GM19035 (cell line): ENCODE measurements at regions not wholly inside any gene's neighbourhood (a gene's known extent, or its start where the extent isn't known, plus 50 kb on each side); places are given as distances from the start of the nearest gene placed in this dataset.

Source experiments
- ATAC-seq: cut with Tn5 transposase; IDR thresholded peaks from one replicate; pipeline ENCODE4 v1.9.1; 2021; ENCODE audit not compliant: unreplicated experiment

- no peak for ATAC-seq
Measured at GRCh38 chr13:83229574-83230305, 652.5 kb downstream of the SLITRK1 start.

- ATAC-seq = no peak
Measured at GRCh38 chr13:83223546-83223945, 658.7 kb downstream of the SLITRK1 start.

GRCh38 chr13:83221813-83222241, 660.4 kb downstream of the SLITRK1 start:
- ATAC-seq = no peak

- no peak for ATAC-seq
Measured at GRCh38 chr13:83221256-83221655, 661.0 kb downstream of the SLITRK1 start.

GRCh38 chr13:83220241-83220640, 662.0 kb downstream of the SLITRK1 start:
- no peak for ATAC-seq

- ATAC-seq = no peak
Measured at GRCh38 chr13:83219832-83220231, 662.4 kb downstream of the SLITRK1 start.

GRCh38 chr13:83216479-83217245, 665.6 kb downstream of the SLITRK1 start:
- ATAC-seq = no peak

GRCh38 chr13:83215627-83216026, 666.6 kb downstream of the SLITRK1 start:
- ATAC-seq = no peak

GRCh38 chr13:83214452-83214851, 667.8 kb downstream of the SLITRK1 start:
- no peak for ATAC-seq

- no peak for ATAC-seq
Measured at GRCh38 chr13:83211301-83211700, 671.0 kb downstream of the SLITRK1 start.

- ATAC-seq = no peak
Measured at GRCh38 chr13:83204886-83205285, 677.4 kb downstream of the SLITRK1 start.

- ATAC-seq = no peak
Measured at GRCh38 chr13:83201506-83201905, 680.8 kb downstream of the SLITRK1 start.

GRCh38 chr13:83197316-83197715, 685.0 kb downstream of the SLITRK1 start:
- ATAC-seq = no peak

- ATAC-seq = no peak
Measured at GRCh38 chr13:83190020-83190419, 692.3 kb downstream of the SLITRK1 start.

- ATAC-seq = no peak
Measured at GRCh38 chr13:83184819-83185218, 697.5 kb downstream of the SLITRK1 start.

- no peak for ATAC-seq
Measured at GRCh38 chr13:83184150-83184475, 698.2 kb downstream of the SLITRK1 start.

- no peak for ATAC-seq
Measured at GRCh38 chr13:83183439-83184149, 698.7 kb downstream of the SLITRK1 start.

GRCh38 chr13:83182845-83183244, 699.4 kb downstream of the SLITRK1 start:
- ATAC-seq = no peak

GRCh38 chr13:83178008-83178407, 704.3 kb downstream of the SLITRK1 start:
- no peak for ATAC-seq

- no peak for ATAC-seq
Measured at GRCh38 chr13:83168590-83168989, 713.7 kb downstream of the SLITRK1 start.

GRCh38 chr13:83167203-83167602, 715.1 kb downstream of the SLITRK1 start:
- no peak for ATAC-seq

GRCh38 chr13:83166550-83166949, 715.7 kb downstream of the SLITRK1 start:
- no peak for ATAC-seq
